Muscle of leg (tissue), 3 donors: ENCODE measurements at regions not wholly inside any gene's neighbourhood (a gene's known extent, or its start where the extent isn't known, plus 50 kb on each side); places are given as distances from the start of the nearest gene placed in this dataset.
A peak's percentile ranks its signal among the peaks of the same experiment; 100 is the strongest.
"Not testable (repeated sequence)": the region's sequence is repeated elsewhere in the genome, so short reads cannot be mapped to it uniquely, and the experiment has no call there.

Experiments
- DNase-seq: peaks from one replicate; pipeline ENCODE4 v3.0.0; 2013
- H3K27ac ChIP-seq: one replicate; pipeline ENCODE4 v1.5.1; 2013; ENCODE audit warnings: mild to moderate bottlenecking, low read length, control low read depth
- H3K27me3 ChIP-seq: one replicate; pipeline ENCODE4 v1.6.1; 2013; ENCODE audit warnings: low read length; ENCODE audit not compliant: control insufficient read depth, insufficient read depth
- H3K36me3 ChIP-seq: one replicate; pipeline ENCODE4 v1.6.1; 2013; ENCODE audit warnings: low read length; ENCODE audit not compliant: control insufficient read depth, insufficient read depth
- H3K4me1 ChIP-seq: one replicate; pipeline ENCODE4 v1.6.1; 2013; ENCODE audit warnings: low read length; ENCODE audit not compliant: control insufficient read depth, insufficient read depth
- H3K4me3 ChIP-seq: one replicate; pipeline ENCODE4 v1.5.1; 2013; ENCODE audit warnings: low read length, control low read depth
- H3K9me3 ChIP-seq: replicated peaks from 2 replicates; pipeline ENCODE4 v1.6.1; 2013; ENCODE audit warnings: low read depth, low read length; ENCODE audit not compliant: control insufficient read depth
- WGBS: methylation state at CpG from one replicate; pipeline ENCODE4 v1.1.5; 2013; ENCODE audit warnings: missing lambda C conversion rate; ENCODE audit not compliant: insufficient coverage; 5-methylcytosine and 5-hydroxymethylcytosine counted together

- Histone ChIP-seq H3K27me3 (no peaks in the 10 kb centered on the region), H3K9me3 (no peaks in the 10 kb centered on the region), H3K27ac (no peak overlapping the region), H3K36me3 (no peaks in the 10 kb centered on the region), H3K4me1 (no peaks in the 10 kb centered on the region), H3K4me3 (no peak overlapping the region)
- DNase-seq: no peak
- no CpG with 5 or more reads among the region's 2 CpGs for WGBS
Observed at GRCh38 chr11:38937709-38938108, 2339.7 kb upstream of the RAG2 start.

- Histone ChIP-seq H3K4me3 (no peak overlapping the region), H3K9me3 (peaks cover 3% of the 10 kb centered on the region), H3K27ac (no peak overlapping the region), H3K27me3 (no peaks in the 10 kb centered on the region), H3K36me3 (no peaks in the 10 kb centered on the region), H3K4me1 (no peaks in the 10 kb centered on the region)
- no peak for DNase-seq
Observed at GRCh38 chr11:38935941-38936340, 2337.9 kb upstream of the RAG2 start.

- Histone ChIP-seq H3K4me1 (no peaks in the 10 kb centered on the region), H3K27me3 (no peaks in the 10 kb centered on the region), H3K9me3 (peaks cover 3% of the 10 kb centered on the region), H3K4me3 (no peak overlapping the region), H3K27ac (no peak overlapping the region), H3K36me3 (no peaks in the 10 kb centered on the region)
- WGBS: no CpG with 5 or more reads among the region's 2 CpGs
- no peak for DNase-seq
Observed at GRCh38 chr11:38927993-38928392, 2330.0 kb upstream of the RAG2 start.

- no peaks in the 10 kb centered on the region for H3K27me3 ChIP-seq
- no peak overlapping the region for H3K4me3 ChIP-seq
- H3K36me3 ChIP-seq: no peaks in the 10 kb centered on the region
- no peak for DNase-seq
- no peaks in the 10 kb centered on the region for H3K9me3 ChIP-seq
- no peaks in the 10 kb centered on the region for H3K4me1 ChIP-seq
- no peak overlapping the region for H3K27ac ChIP-seq
- WGBS: no CpG with 5 or more reads among the region's 1 CpG
Observed at GRCh38 chr11:38924644-38925043, 2326.6 kb upstream of the RAG2 start.

- Histone ChIP-seq H3K9me3 (no peaks in the 10 kb centered on the region), H3K4me3 (no peak overlapping the region), H3K36me3 (no peaks in the 10 kb centered on the region), H3K27ac (no peak overlapping the region), H3K27me3 (no peaks in the 10 kb centered on the region), H3K4me1 (peaks cover 2% of the 10 kb centered on the region)
- peak; percentile 77 for DNase-seq
- WGBS: no CpG with 5 or more reads among the region's 6 CpGs
Observed at GRCh38 chr11:38900211-38900610, 2302.2 kb upstream of the RAG2 start.

- H3K4me1 ChIP-seq, H3K4me3 ChIP-seq, DNase-seq, H3K9me3 ChIP-seq, H3K27me3 ChIP-seq, H3K27ac ChIP-seq, H3K36me3 ChIP-seq: not testable (repeated sequence)
- 86% methylated on average over 1 of the region's 6 CpGs for WGBS
Observed at GRCh38 chr11:38894201-38894600, 2296.2 kb upstream of the RAG2 start.

- Histone ChIP-seq H3K27ac (no peak overlapping the region), H3K9me3 (no peaks in the 10 kb centered on the region), H3K4me1 (no peaks in the 10 kb centered on the region), H3K4me3 (no peak overlapping the region), H3K27me3 (no peaks in the 10 kb centered on the region), H3K36me3 (no peaks in the 10 kb centered on the region)
- WGBS: no CpG with 5 or more reads among the region's 6 CpGs
- DNase-seq: no peak
Observed at GRCh38 chr11:38884145-38884865, 2286.3 kb upstream of the RAG2 start.

GRCh38 chr11:38867338-38867737 lies 2269.3 kb upstream of the RAG2 start:
- Histone ChIP-seq H3K9me3 (peaks cover 3% of the 10 kb centered on the region), H3K4me1 (no peaks in the 10 kb centered on the region), H3K36me3 (no peaks in the 10 kb centered on the region), H3K4me3 (no peak overlapping the region), H3K27ac (no peak overlapping the region), H3K27me3 (no peaks in the 10 kb centered on the region)
- no peak for DNase-seq
- WGBS: 54% methylated on average over 3 of the region's 3 CpGs

GRCh38 chr11:38865922-38866321 lies 2267.9 kb upstream of the RAG2 start:
- Histone ChIP-seq H3K4me1 (no peaks in the 10 kb centered on the region), H3K27ac (no peak overlapping the region), H3K4me3 (no peak overlapping the region), H3K27me3 (no peaks in the 10 kb centered on the region), H3K9me3 (peaks cover 3% of the 10 kb centered on the region), H3K36me3 (no peaks in the 10 kb centered on the region)
- no CpG with 5 or more reads among the region's 2 CpGs for WGBS
- no peak for DNase-seq

- WGBS: no CpG with 5 or more reads among the region's 2 CpGs
- Histone ChIP-seq H3K27ac (no peak overlapping the region), H3K27me3 (no peaks in the 10 kb centered on the region), H3K9me3 (no peaks in the 10 kb centered on the region), H3K4me3 (no peak overlapping the region), H3K36me3 (no peaks in the 10 kb centered on the region), H3K4me1 (no peaks in the 10 kb centered on the region)
- peak; percentile 71 for DNase-seq
Observed at GRCh38 chr11:38842991-38843390, 2245.0 kb upstream of the RAG2 start.

GRCh38 chr11:38839071-38839470 lies 2241.0 kb upstream of the RAG2 start:
- 60% methylated on average over 1 of the region's 3 CpGs for WGBS

More at GRCh38 chr11:38839071-38839470, 2241.0 kb upstream of the RAG2 start:
- Histone ChIP-seq H3K4me1 (no peaks in the 10 kb centered on the region), H3K27me3 (no peaks in the 10 kb centered on the region), H3K36me3 (no peaks in the 10 kb centered on the region), H3K27ac (no peak overlapping the region), H3K4me3 (no peak overlapping the region), H3K9me3 (no peaks in the 10 kb centered on the region)
- peak; percentile 72 for DNase-seq
